Pons (tissue), 1 donor: ENCODE measurements at regions not wholly inside any gene's neighbourhood (a gene's known extent, or its start where the extent isn't known, plus 50 kb on each side); places are given as distances from the start of the nearest gene placed in this dataset.

Source experiments
- DNase-seq: peaks from one replicate; pipeline ENCODE4 v3.0.0-alpha.2; 2016; ENCODE audit warnings: low spot score

DNA sequence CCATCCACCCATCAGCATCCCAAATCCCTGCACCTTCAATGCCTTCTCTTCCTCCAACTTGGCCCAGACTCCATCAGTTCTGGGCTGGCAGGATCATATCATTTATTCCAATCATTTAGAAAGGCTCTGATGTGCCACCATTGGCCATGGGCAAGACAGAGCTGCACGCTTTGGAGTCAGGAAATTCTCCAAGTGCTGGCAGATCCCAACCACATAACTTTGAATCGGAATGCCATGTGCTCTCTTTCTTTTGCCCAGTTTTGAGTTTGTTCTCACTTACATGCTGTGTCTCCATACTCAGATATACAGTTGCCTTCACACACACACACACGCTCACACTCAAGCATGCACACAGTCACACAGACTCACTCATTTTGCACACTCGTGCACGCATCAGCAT is 85.7 kb upstream of the GHITM start:
- no peak for DNase-seq

- no peak for DNase-seq
Observed at GRCh38 chr10:84054743-84055142, 84.6 kb upstream of the GHITM start.

GRCh38 chr10:84059526-84059925 is 79.8 kb upstream of the GHITM start:
- DNase-seq = no peak

GRCh38 chr10:84063440-84063839 is 75.9 kb upstream of the GHITM start:
- DNase-seq = no peak

- DNase-seq = no peak
Observed at GRCh38 chr10:84065804-84066601, 73.3 kb upstream of the GHITM start.

DNA sequence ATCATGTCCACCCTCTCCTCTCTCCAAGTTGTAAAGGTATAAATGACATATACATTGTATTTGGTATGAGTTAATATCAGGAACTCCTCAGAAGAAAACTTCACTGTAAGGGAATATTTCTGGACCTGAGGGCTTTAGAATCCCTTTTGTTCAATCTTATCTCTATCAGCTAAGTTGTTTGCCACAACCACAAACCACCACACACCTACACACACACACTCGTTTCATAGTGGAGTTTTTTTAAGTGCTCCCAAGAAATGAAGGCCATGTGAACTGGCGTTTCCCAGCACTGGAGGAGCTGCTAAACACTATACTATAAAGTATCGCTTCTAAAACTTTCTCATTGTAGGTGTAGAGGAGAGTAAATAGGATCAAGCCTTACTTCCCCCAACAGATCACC is 64.8 kb upstream of the GHITM start:
- DNase-seq = no peak

- DNase-seq = no peak
Observed at GRCh38 chr10:84075226-84076046, 63.9 kb upstream of the GHITM start.

- DNase-seq = no peak
Observed at GRCh38 chr10:84076047-84076388, 63.3 kb upstream of the GHITM start.

- DNase-seq = no peak
Observed at GRCh38 chr10:84076540-84077195, 62.6 kb upstream of the GHITM start.

- no peak for DNase-seq
Observed at GRCh38 chr10:84077768-84078167, 61.5 kb upstream of the GHITM start.

DNA sequence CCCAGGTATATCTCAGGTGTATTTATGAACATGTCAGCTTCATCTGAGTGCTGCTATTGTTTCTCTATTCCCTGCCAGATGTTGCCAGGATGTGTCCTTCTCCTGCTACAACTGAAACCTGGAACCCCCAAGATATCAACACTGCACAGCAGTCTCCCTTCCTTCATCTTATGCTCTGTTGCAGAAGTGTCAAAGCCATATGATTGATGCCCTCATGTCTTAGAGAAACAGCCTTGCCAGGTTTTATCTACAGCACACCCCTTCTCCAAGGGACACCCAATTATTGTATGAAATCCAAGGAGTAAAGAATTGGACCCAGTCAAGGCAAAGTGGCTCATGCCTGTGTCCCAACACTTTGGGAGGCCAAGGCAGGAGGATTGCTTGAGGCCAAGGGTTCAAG is 60.5 kb upstream of the GHITM start:
- no peak for DNase-seq

- no peak for DNase-seq
Observed at GRCh38 chr10:84084342-84084741, 55.0 kb upstream of the GHITM start.

- no peak for DNase-seq
Observed at GRCh38 chr10:84087202-84087601, 52.1 kb upstream of the GHITM start.

DNA sequence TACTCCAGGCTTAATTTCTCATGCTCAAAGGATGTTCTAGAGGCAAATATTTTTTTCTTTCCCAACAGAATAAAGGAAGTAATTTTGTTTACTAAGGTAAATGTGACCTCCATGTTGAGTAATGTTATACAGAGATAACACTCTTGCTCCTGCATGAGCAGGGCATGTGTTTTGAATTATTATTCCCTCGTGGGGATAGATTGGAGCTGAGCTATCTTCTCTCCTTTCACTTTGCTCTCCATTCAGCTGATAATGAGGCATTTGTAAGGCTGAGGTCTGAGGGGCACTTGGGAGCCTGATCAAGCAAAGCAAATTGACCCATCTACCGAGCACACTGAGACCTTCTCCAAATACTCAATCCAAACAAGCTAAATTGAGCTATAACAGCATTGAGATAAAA is 50.7 kb upstream of the GHITM start:
- DNase-seq = no peak

DNA sequence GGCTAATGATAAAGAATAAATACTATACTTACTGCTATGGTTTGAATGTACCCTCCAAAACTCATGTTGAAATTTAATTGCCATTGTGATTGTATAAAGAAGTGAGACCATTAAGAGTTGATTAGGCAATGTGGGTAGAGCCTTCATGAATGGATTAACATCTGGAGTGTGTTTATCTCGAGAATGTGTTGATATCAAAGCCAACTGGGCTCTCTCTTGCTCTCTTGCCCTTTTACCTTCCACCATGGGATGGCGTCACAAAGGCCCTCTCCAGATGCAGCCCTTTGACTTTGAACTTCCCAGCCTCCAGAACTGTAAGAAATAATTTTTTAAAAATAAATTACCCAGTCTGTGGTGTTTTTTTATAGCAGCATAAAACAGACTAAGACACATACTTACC is 50.1 kb upstream of the GHITM start:
- no peak for DNase-seq
